Neural crest cell (in vitro differentiated cells): ENCODE measurements at regions not wholly inside any gene's neighbourhood (a gene's known extent, or its start where the extent isn't known, plus 50 kb on each side); places are given as distances from the start of the nearest gene placed in this dataset.

Source experiments
- DNase-seq: peaks from one replicate; pipeline ENCODE4 v3.0.0; 2021; ENCODE audit warnings: low read depth, mixed read lengths, low spot score
- H3K27ac Mint-ChIP-seq: one replicate; pipeline ENCODE4 v1.8.0; 2021; ENCODE audit warnings: mild to moderate bottlenecking, mixed read lengths; ENCODE audit not compliant: unreplicated experiment
- H3K27me3 Mint-ChIP-seq: 2 replicates; pipeline ENCODE4 v1.8.0; 2021; ENCODE audit warnings: low read depth, mild to moderate bottlenecking, mixed read lengths
- H3K36me3 Mint-ChIP-seq: 2 replicates; pipeline ENCODE4 v1.8.0; 2021; ENCODE audit warnings: low read depth, mild to moderate bottlenecking, mixed read lengths
- H3K4me1 Mint-ChIP-seq: 2 replicates; pipeline ENCODE4 v1.8.0; 2021; ENCODE audit warnings: mixed read lengths
- H3K4me3 Mint-ChIP-seq: one replicate; pipeline ENCODE4 v1.8.0; 2021; ENCODE audit warnings: mild to moderate bottlenecking, mixed read lengths
- H3K9me3 Mint-ChIP-seq: 2 replicates; pipeline ENCODE4 v1.8.0; 2021; ENCODE audit warnings: mixed read lengths
- CTCF ChIP-seq: fragments of 200-600 bp; sonication (generic); conservative IDR thresholded peaks from 2 replicates; pipeline ENCODE4 v1.5.0; 2021; ENCODE audit warnings: antibody characterized with exemption, mild to moderate bottlenecking

GRCh38 chr1:25110036-25110435, 122.3 kb downstream of the SYF2 start:
- no peak for DNase-seq
- H3K36me3 Mint-ChIP-seq: peaks cover 6% of the 10 kb centered on the region
- no peak for TF ChIP-seq CTCF
- peaks cover 41% of the 10 kb centered on the region for H3K27me3 Mint-ChIP-seq
- peaks cover 6% of the 10 kb centered on the region for H3K9me3 Mint-ChIP-seq
- no peak overlapping the region for H3K27ac Mint-ChIP-seq
- H3K4me1 Mint-ChIP-seq: peaks cover 8% of the 10 kb centered on the region
- no peak overlapping the region for H3K4me3 Mint-ChIP-seq

GRCh38 chr1:25109531-25109951, 122.8 kb downstream of the SYF2 start:
- no peak for TF ChIP-seq CTCF
- DNase-seq: no peak
- Mint-ChIP-seq H3K4me1 (peaks cover 8% of the 10 kb centered on the region), H3K36me3 (peaks cover 6% of the 10 kb centered on the region), H3K4me3 (no peak overlapping the region), H3K27ac (no peak overlapping the region), H3K27me3 (peaks cover 40% of the 10 kb centered on the region), H3K9me3 (peaks cover 6% of the 10 kb centered on the region)

GRCh38 chr1:25107643-25108010, 124.7 kb downstream of the SYF2 start:
- Mint-ChIP-seq H3K27ac (no peak overlapping the region), H3K9me3 (peaks cover 6% of the 10 kb centered on the region), H3K4me3 (no peak overlapping the region), H3K36me3 (peaks cover 6% of the 10 kb centered on the region), H3K4me1 (peaks cover 8% of the 10 kb centered on the region), H3K27me3 (peaks cover 27% of the 10 kb centered on the region)
- no peak for DNase-seq
- TF ChIP-seq CTCF: no peak

GRCh38 chr1:25106976-25107642, 125.2 kb downstream of the SYF2 start:
- H3K36me3 Mint-ChIP-seq: peaks cover 6% of the 10 kb centered on the region
- H3K4me3 Mint-ChIP-seq: no peak overlapping the region
- no peak for DNase-seq
- no peak for TF ChIP-seq CTCF
- peaks cover 27% of the 10 kb centered on the region for H3K27me3 Mint-ChIP-seq
- peaks cover 6% of the 10 kb centered on the region for H3K9me3 Mint-ChIP-seq
- peaks cover 8% of the 10 kb centered on the region for H3K4me1 Mint-ChIP-seq
- no peak overlapping the region for H3K27ac Mint-ChIP-seq

- H3K36me3 Mint-ChIP-seq: peaks cover 6% of the 10 kb centered on the region
- peaks cover 6% of the 10 kb centered on the region for H3K9me3 Mint-ChIP-seq
- H3K4me3 Mint-ChIP-seq: no peak overlapping the region
- TF ChIP-seq CTCF: no peak
- no peak overlapping the region for H3K27ac Mint-ChIP-seq
- DNase-seq: no peak
- peaks cover 19% of the 10 kb centered on the region for H3K27me3 Mint-ChIP-seq
- peaks cover 5% of the 10 kb centered on the region for H3K4me1 Mint-ChIP-seq
These were observed 126.0 kb downstream of the SYF2 start for GRCh38 chr1:25106352-25106751.
